SK-N-MC (cell line): ENCODE measurements at regions not wholly inside any gene's neighbourhood (a gene's known extent, or its start where the extent isn't known, plus 50 kb on each side); places are given as distances from the start of the nearest gene placed in this dataset.

ENCODE experiments used
- EZH2 ChIP-seq: fragments of 200-600 bp; sonication (generic); IDR thresholded peaks from one replicate; pipeline ENCODE4 v1.6.1; 2017; ENCODE audit warnings: antibody characterized with exemption
- FOXP2 ChIP-seq: optimal IDR thresholded peaks from 2 replicates; pipeline ENCODE3; 2011; ENCODE audit warnings: mild to moderate bottlenecking, moderate library complexity; ENCODE audit not compliant: insufficient read depth; ENCODE audit errors: extremely low read length, control extremely low read depth
- POLR2AphosphoS5 ChIP-seq: IDR thresholded peaks from 2 replicates; pipeline ENCODE4 v1.6.1; 2012; ENCODE audit warnings: mild to moderate bottlenecking, low read depth, low read length, borderline replicate concordance

DNA sequence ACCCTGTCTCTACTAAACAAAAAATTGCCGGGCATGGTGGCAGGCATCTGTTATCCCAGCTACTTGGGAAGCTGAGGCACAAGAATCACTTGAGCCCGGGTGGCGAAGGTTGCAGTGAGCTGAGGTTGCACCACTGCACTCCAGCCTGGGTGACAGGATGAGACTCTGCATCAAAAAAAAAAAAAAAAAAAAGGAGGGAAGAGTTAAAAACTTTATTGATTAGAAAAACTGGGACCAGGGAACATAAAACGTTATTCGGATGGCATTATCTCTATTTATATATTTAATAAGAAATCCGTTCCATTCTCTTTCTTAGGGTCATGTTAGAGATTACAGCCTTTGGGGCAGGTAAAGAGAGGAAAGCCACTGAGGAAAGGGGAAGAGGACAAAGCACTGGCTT, 197.5 kb downstream of the BCR start:
- TF ChIP-seq POLR2AphosphoS5 (no peak), EZH2 (no peak), FOXP2 (no peak)
